Loucy (cell line): ENCODE measurements at regions not wholly inside any gene's neighbourhood (a gene's known extent, or its start where the extent isn't known, plus 50 kb on each side); places are given as distances from the start of the nearest gene placed in this dataset.

ENCODE experiments used
- EZH2phosphoT487 ChIP-seq: fragments of 200-600 bp; IDR thresholded peaks from 2 replicates; pipeline ENCODE4 v1.6.1; 2018; ENCODE audit warnings: antibody characterized with exemption, mild to moderate bottlenecking, moderate library complexity, borderline replicate concordance
- TF ChIP-seq, protein P1 (sequence below): fragments of 200-600 bp; sonication (generic); conservative IDR thresholded peaks from 2 replicates; pipeline ENCODE4 v1.5.1; 2014; ENCODE audit warnings: mild to moderate bottlenecking, antibody characterized with exemption, low read length

DNA sequence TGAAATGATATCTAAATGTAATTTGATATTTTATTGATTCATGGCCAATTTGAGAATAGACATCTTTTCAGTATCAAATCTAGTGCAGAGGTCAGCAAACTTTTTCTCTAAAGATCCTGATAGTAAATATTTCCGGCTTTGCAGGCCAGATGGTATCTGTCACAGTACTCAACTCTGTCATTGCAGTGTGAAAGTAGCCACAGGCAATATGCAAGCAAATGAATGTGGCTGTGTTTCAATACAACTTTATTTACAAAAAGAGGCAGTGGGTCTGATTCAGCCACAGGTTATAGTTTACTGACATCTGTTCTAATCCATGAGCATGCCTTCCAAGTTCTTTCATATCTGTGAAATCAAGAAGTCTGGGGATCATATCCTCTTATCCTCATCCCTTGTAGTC, 221.2 kb downstream of the PRDM2 start:
- TF ChIP-seq, protein P1, sequence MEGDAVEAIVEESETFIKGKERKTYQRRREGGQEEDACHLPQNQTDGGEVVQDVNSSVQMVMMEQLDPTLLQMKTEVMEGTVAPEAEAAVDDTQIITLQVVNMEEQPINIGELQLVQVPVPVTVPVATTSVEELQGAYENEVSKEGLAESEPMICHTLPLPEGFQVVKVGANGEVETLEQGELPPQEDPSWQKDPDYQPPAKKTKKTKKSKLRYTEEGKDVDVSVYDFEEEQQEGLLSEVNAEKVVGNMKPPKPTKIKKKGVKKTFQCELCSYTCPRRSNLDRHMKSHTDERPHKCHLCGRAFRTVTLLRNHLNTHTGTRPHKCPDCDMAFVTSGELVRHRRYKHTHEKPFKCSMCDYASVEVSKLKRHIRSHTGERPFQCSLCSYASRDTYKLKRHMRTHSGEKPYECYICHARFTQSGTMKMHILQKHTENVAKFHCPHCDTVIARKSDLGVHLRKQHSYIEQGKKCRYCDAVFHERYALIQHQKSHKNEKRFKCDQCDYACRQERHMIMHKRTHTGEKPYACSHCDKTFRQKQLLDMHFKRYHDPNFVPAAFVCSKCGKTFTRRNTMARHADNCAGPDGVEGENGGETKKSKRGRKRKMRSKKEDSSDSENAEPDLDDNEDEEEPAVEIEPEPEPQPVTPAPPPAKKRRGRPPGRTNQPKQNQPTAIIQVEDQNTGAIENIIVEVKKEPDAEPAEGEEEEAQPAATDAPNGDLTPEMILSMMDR: no peak
- no peak for TF ChIP-seq EZH2phosphoT487
